LNCaP clone FGC (cell line): ENCODE measurements at regions not wholly inside any gene's neighbourhood (a gene's known extent, or its start where the extent isn't known, plus 50 kb on each side); places are given as distances from the start of the nearest gene placed in this dataset.

Experiments
- DNase-seq: peaks from one replicate; pipeline ENCODE4 v3.0.0-alpha.2; 2011; ENCODE audit warnings: low read depth
- H3K4me3 ChIP-seq: 2 replicates; pipeline ENCODE4 v1.5.1; 2011; ENCODE audit warnings: mild to moderate bottlenecking, low read depth, low read length, control low read depth
- TF ChIP-seq, protein P1 (sequence below): IDR thresholded peaks from 2 replicates; pipeline ENCODE4 v1.5.1; 2012; ENCODE audit warnings: mild to moderate bottlenecking; ENCODE audit not compliant: control insufficient read depth, insufficient read depth; ENCODE audit errors: extremely low read depth

DNA sequence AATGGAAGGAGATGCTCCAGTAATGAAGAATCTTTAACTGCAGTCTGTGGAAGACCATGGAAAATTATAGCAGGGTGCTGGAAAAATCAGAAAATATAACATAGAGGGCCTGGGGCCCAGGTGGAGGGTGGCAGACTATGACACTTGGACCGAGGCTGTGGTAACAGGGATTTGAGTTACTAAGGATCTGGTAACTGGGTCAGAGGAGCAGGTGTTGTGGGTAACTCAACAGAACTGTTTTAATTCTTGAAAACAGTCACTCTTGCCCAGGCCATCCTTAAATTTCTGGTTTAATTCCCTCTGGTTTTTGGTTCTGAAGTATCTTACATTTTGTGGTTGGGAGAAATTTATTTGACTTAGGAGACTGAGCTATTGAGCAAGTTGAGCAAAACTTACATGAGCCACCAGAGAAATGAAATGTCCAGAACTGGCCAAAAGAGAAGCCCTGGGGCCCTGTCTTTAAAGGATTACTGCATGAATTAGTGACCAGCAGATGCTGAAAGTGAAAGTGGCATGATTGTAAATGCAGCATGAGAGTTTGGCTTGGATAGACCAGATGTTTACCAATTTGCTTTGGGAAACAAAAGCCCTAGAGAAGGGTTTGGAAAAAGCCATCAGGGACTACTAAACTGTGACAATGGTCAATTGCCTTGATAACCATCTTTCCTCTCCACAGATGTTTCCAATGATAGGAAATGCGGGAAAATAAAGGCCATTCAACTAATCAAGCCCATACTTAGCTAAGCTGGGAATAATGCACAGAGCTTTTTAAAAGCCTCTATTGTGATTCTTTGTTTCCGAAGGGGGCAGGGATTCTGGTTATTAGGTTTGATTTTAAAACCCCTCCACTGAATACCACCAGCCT, 374.9 kb upstream of the TGFBR2 start:
- H3K4me3 ChIP-seq, result no peak overlapping the region
- no peak for DNase-seq
- TF ChIP-seq, protein P1, sequence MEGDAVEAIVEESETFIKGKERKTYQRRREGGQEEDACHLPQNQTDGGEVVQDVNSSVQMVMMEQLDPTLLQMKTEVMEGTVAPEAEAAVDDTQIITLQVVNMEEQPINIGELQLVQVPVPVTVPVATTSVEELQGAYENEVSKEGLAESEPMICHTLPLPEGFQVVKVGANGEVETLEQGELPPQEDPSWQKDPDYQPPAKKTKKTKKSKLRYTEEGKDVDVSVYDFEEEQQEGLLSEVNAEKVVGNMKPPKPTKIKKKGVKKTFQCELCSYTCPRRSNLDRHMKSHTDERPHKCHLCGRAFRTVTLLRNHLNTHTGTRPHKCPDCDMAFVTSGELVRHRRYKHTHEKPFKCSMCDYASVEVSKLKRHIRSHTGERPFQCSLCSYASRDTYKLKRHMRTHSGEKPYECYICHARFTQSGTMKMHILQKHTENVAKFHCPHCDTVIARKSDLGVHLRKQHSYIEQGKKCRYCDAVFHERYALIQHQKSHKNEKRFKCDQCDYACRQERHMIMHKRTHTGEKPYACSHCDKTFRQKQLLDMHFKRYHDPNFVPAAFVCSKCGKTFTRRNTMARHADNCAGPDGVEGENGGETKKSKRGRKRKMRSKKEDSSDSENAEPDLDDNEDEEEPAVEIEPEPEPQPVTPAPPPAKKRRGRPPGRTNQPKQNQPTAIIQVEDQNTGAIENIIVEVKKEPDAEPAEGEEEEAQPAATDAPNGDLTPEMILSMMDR, result no peak

DNA sequence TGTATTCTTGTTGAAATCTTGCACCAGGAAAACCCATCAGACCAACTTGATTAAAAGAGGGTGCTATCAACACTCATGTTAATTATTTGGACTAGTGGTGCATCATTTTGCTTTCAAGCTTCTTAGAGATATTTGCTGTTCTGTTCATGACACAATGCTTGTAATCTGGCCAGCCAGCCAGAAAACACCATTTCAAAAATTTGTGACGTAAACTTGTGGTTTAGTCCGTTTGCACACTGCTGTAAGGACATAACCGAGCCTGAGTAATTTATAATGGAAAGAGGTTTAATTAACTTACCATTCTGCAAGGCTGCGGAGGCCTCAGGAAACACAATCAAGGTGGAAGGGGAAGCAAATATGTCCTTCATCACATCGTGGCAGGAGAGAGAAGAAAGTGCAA, 374.3 kb upstream of the TGFBR2 start:
- H3K4me3 ChIP-seq, result no peak overlapping the region
- TF ChIP-seq, protein P1, result no peak
- no peak for DNase-seq

DNA sequence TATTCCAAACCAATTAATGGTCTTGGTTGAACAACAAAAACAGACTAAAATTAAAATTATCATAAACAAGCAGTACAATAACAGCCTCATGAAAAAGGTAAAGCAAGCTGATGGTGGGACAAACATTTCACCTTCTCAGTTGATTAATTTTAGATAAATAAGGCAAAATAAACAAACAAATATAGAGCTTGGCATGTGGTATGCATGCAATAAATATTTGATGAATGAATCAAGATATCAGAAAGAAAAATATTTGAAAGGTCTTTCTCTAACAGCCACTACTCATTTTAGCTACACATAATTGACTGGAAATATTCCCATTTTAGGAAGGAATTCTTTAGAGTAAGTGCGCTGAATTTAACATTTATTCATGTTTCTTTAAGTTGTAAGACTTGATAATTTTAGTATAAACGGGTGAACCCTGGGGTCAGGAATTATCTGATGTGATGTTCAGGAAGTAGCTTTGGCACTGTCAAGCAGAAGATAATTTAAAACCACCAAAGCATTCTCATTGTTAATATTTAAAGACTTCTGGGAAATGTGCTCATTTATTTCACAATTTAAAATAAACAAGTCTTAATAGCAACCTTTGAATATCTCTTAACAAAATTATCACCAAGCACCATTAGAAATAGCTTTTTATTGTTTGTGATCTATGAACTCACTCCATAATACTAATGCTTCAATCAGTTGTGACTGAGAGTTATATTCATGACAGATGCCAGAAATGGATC, 372.3 kb upstream of the TGFBR2 start:
- TF ChIP-seq, protein P1, result no peak
- DNase-seq, result no peak

DNA sequence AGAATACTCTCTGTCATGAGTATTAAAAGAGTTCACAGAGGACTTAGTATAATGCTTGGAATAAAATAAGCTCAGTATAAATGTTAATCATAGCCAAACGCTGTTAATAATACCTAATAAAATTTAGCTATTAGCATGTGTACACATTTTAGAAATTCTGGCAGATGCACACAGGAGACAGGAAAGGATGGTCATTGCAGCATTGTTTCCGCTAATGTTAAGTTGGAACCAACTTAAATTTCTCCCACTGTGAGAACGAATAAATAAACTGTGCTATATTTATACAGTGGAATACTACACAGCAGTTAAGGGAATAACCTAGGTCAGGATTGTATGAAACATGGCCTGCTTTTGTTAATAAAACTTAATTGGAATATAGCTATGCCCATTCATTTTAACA, 370.4 kb upstream of the TGFBR2 start:
- H3K4me3 ChIP-seq, result no peak overlapping the region
- TF ChIP-seq, protein P1, result no peak
- DNase-seq, result no peak

More for the DNA sequence above, 372.3 kb upstream of the TGFBR2 start:
- no peak overlapping the region for H3K4me3 ChIP-seq

DNA sequence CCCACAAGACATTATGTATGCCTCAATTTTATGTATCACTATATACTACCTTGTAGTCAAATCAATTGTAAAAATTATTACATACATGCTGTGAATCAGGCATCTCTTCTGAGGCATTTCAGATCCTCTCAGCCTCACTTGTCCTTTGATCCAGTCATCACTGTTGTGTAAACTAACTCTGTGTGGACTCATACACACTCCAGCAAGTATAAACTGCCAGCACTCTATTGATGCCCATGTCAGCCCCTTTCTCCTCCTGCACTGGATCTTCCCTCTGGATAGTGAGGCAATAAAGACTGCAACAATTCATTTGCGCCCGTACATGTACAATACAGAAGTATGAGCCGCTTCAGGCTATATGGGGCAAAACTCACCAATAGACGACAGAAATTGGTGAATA, 364.7 kb upstream of the TGFBR2 start:
- TF ChIP-seq, protein P1, result no peak
- DNase-seq, result no peak
- H3K4me3 ChIP-seq, result no peak overlapping the region

DNA sequence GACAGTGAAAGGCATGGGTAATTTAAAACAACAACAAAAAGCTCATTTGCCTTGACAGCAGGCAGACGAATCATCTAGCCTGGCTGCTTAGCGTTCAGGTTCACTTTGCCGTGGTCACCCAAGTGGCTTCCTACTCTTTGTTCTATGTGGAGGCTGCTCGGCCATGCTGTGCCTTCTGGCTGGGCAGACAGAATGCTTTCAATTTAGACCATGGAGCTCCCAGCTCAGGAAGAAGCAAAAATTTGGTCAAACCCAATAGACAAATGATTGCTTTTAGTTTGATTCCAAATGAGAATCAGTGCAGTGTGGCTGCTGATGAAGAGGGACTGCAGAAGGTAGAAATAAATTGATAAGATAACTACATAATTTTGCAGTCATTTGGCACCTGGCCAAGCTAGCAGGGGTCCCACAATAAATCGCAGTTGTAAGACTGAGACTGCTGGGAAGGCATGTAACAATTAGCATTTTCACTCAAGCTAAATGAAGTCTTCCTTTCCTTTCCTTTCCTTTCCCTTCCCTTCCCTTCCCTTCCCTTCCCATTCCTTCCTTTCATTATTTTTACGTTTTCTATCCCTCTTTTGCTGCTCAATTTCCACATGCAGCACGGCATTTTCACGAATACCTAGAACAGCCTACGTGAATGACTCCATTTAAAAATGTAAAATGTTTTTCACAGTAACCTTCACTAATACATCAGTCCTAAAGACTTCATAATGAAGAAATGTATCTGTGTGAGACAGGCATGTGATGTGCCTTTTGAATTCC, 360.4 kb upstream of the TGFBR2 start:
- DNase-seq, result no peak
- TF ChIP-seq, protein P1, result no peak
- no peak overlapping the region for H3K4me3 ChIP-seq
